ENCODE measurements at regions not wholly inside any gene's neighbourhood (a gene's known extent, or its start where the extent isn't known, plus 50 kb on each side); places are given as distances from the start of the nearest gene placed in this dataset.
A peak's percentile ranks its signal among the peaks of the same experiment; 100 is the strongest.
"Not testable (repeated sequence)": the region's sequence is repeated elsewhere in the genome, so short reads cannot be mapped to it uniquely, and the experiment has no call there.

- H3K9me3 Mint-ChIP-seq; intact Hi-C loops (cut with micrococcal nuclease); H3K27me3 Mint-ChIP-seq; H3K36me3 Mint-ChIP-seq (ENCODE audit: low read depth); ATAC-seq (ENCODE audit: low read depth); H3K4me1 Mint-ChIP-seq; CTCF ChIA-PET; H3K4me3 Mint-ChIP-seq; POLR2A ChIA-PET; H3K27ac Mint-ChIP-seq; DNase-seq: not testable (repeated sequence)
Observed at GRCh38 chr17:26987851-26988250, 306.1 kb upstream of the WSB1 start.

GRCh38 chr17:26994648-26995047, 299.3 kb upstream of the WSB1 start:
- CTCF ChIA-PET; H3K27ac Mint-ChIP-seq; POLR2A ChIA-PET; intact Hi-C loops (cut with micrococcal nuclease); DNase-seq; H3K9me3 Mint-ChIP-seq; ATAC-seq (ENCODE audit: low read depth); H3K27me3 Mint-ChIP-seq; H3K4me3 Mint-ChIP-seq; H3K36me3 Mint-ChIP-seq (ENCODE audit: low read depth): not testable (repeated sequence)
- H3K4me1 Mint-ChIP-seq, result peaks cover 11% of the 10 kb centered on the region

DNA sequence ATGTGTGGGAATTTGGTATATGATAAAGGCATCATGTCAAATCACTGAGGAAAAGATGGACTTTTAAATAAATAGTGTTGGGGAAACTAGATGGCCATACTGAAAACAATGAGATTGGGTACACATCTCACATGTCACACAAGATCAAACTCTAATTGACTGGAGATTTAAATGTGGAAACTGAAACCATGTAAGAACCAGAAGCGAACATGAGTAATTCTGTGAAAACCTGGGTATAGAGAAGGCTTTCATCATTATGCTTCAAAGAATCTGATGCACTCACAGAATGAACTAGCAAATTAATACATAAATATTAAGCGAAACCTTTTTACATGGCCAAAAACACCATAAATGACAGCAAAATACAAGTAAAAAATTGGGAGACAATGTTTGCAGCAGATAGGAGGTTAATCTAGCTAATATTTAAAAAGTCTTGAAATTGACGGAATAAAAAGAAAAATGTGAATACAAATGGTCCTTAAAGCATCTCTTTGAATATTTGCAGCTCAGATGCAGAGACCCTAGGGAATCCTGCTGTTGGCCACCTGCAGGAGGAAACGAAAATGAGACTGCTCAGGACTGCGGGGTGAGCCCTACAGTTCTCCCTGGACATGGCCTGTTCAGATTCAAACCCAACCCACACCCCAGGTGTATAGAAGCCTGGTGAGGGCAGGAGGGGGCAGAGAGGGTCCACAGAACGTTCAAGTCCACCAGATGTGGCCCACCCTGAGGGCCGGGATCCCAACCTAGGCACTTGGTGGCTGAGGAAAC, 297.6 kb upstream of the WSB1 start:
- H3K4me1 Mint-ChIP-seq, result peaks cover 11% of the 10 kb centered on the region
- H3K27me3 Mint-ChIP-seq; H3K36me3 Mint-ChIP-seq (ENCODE audit: low read depth); H3K4me3 Mint-ChIP-seq; intact Hi-C loops (cut with micrococcal nuclease); ATAC-seq (ENCODE audit: low read depth); H3K9me3 Mint-ChIP-seq; H3K27ac Mint-ChIP-seq; POLR2A ChIA-PET; DNase-seq; CTCF ChIA-PET: not testable (repeated sequence)

DNA sequence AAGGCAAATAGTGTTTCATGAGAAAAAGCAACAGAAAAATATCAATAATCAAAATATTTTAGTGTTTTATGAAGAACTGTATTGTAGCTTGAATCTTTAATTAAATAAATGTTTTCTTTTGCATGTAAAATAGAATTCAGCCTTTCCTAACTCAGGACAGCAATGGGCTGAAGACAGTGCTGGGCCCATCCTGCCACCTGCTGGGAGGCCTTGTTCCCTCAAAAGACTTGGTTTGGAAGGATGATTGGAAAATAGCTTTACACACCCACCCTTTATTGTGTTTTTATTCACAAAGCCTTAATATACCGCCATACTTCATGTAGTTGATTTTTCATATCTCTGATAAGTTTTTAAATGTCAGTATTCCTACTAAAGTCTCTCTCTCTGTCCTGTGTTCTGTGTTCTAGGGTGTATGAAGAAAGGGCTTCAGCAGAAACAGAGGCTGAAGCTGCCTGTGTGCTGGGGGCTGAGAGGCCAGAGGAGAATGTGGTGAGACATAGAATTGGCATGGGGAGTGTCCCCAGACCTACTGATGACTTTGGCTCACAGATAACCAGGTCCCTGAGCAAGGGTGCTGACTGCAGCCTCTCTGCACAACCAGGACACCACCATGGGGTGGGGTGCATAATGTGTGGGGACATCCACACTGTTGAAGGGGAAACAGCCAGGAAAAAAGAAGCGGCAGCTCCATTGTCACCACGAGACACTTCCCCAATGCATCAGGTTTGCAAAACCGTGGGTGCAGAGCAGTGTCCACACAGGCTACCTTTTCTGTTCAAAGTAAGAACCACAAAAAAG, 286.0 kb upstream of the WSB1 start:
- intact Hi-C loops (cut with micrococcal nuclease); CTCF ChIA-PET; H3K36me3 Mint-ChIP-seq (ENCODE audit: low read depth); H3K27ac Mint-ChIP-seq; POLR2A ChIA-PET; ATAC-seq (ENCODE audit: low read depth); H3K9me3 Mint-ChIP-seq; H3K27me3 Mint-ChIP-seq; H3K4me3 Mint-ChIP-seq; H3K4me1 Mint-ChIP-seq; DNase-seq: not testable (repeated sequence)

GRCh38 chr17:27009087-27009486, 284.8 kb upstream of the WSB1 start:
- POLR2A ChIA-PET, result no interaction called here
- no peaks in the 10 kb centered on the region for H3K4me1 Mint-ChIP-seq
- CTCF ChIA-PET, result no interaction called here
- no peak overlapping the region for H3K4me3 Mint-ChIP-seq
- ATAC-seq (ENCODE audit: low read depth) (no peak), DNase-seq (no peak)
- no peaks in the 10 kb centered on the region for H3K36me3 Mint-ChIP-seq (ENCODE audit: low read depth)
- TF ChIP-seq, protein P1, sequence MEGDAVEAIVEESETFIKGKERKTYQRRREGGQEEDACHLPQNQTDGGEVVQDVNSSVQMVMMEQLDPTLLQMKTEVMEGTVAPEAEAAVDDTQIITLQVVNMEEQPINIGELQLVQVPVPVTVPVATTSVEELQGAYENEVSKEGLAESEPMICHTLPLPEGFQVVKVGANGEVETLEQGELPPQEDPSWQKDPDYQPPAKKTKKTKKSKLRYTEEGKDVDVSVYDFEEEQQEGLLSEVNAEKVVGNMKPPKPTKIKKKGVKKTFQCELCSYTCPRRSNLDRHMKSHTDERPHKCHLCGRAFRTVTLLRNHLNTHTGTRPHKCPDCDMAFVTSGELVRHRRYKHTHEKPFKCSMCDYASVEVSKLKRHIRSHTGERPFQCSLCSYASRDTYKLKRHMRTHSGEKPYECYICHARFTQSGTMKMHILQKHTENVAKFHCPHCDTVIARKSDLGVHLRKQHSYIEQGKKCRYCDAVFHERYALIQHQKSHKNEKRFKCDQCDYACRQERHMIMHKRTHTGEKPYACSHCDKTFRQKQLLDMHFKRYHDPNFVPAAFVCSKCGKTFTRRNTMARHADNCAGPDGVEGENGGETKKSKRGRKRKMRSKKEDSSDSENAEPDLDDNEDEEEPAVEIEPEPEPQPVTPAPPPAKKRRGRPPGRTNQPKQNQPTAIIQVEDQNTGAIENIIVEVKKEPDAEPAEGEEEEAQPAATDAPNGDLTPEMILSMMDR (IDR thresholded peaks at IDR 0.05), result no peak
- no peaks in the 10 kb centered on the region for H3K9me3 Mint-ChIP-seq
- no peak overlapping the region for H3K27ac Mint-ChIP-seq
- intact Hi-C loops (cut with micrococcal nuclease), result no loop called here
- H3K27me3 Mint-ChIP-seq, result no peaks in the 10 kb centered on the region

DNA sequence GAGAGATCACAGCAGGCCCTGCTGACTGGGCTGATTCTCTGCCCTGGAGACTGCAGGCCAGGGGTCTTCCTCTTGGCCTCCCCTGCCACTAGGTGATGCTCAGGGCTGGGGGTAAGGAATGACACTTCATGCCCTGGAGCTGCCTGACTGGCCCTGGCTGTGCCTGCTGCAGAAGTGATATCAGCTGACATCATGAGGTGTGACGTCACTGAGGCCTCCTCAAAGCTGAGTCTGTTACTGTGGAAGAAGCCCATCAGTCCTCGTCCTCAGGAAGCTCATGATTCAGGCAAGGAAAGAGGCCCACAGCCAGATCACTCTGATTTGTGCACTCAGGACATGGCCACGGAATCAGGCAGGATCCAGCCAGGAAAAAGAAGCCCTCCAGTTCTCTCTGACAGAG, 283.8 kb upstream of the WSB1 start:
- H3K4me1 Mint-ChIP-seq; H3K4me3 Mint-ChIP-seq; DNase-seq; H3K27ac Mint-ChIP-seq; CTCF ChIA-PET; H3K36me3 Mint-ChIP-seq (ENCODE audit: low read depth); H3K27me3 Mint-ChIP-seq; H3K9me3 Mint-ChIP-seq; intact Hi-C loops (cut with micrococcal nuclease); ATAC-seq (ENCODE audit: low read depth); POLR2A ChIA-PET: not testable (repeated sequence)

DNA sequence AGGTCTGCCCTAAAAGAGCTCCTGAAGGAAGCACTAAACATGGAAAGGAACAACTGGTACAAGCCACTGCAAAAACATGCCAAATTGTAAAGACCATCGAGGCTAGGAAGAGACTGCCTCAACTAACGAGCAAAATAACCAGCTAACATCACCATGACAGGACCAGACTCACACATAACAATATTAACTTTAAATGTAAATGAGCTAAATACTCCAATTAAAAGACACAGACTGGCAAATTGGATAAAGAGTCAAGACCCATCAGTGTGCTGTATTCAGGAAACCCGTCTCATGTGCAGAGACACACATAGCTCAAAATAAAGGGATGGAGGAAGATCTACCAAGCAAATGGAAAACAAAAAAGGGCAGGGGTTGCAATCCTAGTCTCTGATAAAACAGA, 263.4 kb upstream of the WSB1 start:
- H3K4me1 Mint-ChIP-seq; intact Hi-C loops (cut with micrococcal nuclease); H3K27me3 Mint-ChIP-seq; DNase-seq; CTCF ChIA-PET; H3K27ac Mint-ChIP-seq; POLR2A ChIA-PET; H3K36me3 Mint-ChIP-seq (ENCODE audit: low read depth); ATAC-seq (ENCODE audit: low read depth); H3K4me3 Mint-ChIP-seq; H3K9me3 Mint-ChIP-seq: not testable (repeated sequence)

- H3K27ac Mint-ChIP-seq, result no peak overlapping the region
- peak; percentile 42 for ATAC-seq (ENCODE audit: low read depth)
- TF ChIP-seq, protein P1 (IDR thresholded peaks at IDR 0.05), result no peak
- H3K4me1 Mint-ChIP-seq, result peaks cover 23% of the 10 kb centered on the region
- intact Hi-C loops (cut with micrococcal nuclease), result no loop called here
- no peaks in the 10 kb centered on the region for H3K27me3 Mint-ChIP-seq
- DNase-seq, result no peak
- ChIA-PET CTCF (no interaction called here), POLR2A (no interaction called here)
- H3K9me3 Mint-ChIP-seq, result no peaks in the 10 kb centered on the region
- no peaks in the 10 kb centered on the region for H3K36me3 Mint-ChIP-seq (ENCODE audit: low read depth)
- no peak overlapping the region for H3K4me3 Mint-ChIP-seq
Observed at GRCh38 chr17:27038676-27039075, 255.2 kb upstream of the WSB1 start.

- H3K27ac Mint-ChIP-seq; H3K4me1 Mint-ChIP-seq; ATAC-seq (ENCODE audit: low read depth); H3K36me3 Mint-ChIP-seq (ENCODE audit: low read depth); H3K9me3 Mint-ChIP-seq; POLR2A ChIA-PET; intact Hi-C loops (cut with micrococcal nuclease); CTCF ChIA-PET; DNase-seq; H3K4me3 Mint-ChIP-seq: not testable (repeated sequence)
- peaks cover 15% of the 10 kb centered on the region for H3K27me3 Mint-ChIP-seq
Observed at GRCh38 chr17:27045039-27045438, 248.9 kb upstream of the WSB1 start.
